Adrenal gland (tissue), 5 donors: ENCODE measurements at regions not wholly inside any gene's neighbourhood (a gene's known extent, or its start where the extent isn't known, plus 50 kb on each side); places are given as distances from the start of the nearest gene placed in this dataset.

Experiments used
- CTCF ChIP-seq, 6 experiments: fragments of 450-650 bp in 4 of 6; fragments of 200-600 bp in 2 of 6; sonication (generic) in 1 of 6; IDR thresholded peaks; 1 replicate in 5 of 6; 2 replicates in 1 of 6; pipeline versions ENCODE4 v1.5.1 to v1.8.0; 2016 to 2021; ENCODE audit warnings: antibody characterized with exemption in 6 of 6, mild to moderate bottlenecking in 2 of 6, moderate library complexity in 1 of 6
- POLR2A ChIP-seq, 2 donors: fragments of 450-650 bp; IDR thresholded peaks; one replicate each; pipeline ENCODE4 v1.6.1; 2017; ENCODE audit warnings: antibody characterized with exemption in 2 of 2, mild to moderate bottlenecking in 2 of 2, moderate library complexity in 1 of 2
- donor health status: DM: no; HTN: no; CAD: no.

GRCh38 chr4:58191109-58191508 is 1080.9 kb upstream of the IGFBP7 start:
- TF ChIP-seq CTCF (IDR thresholded peaks at IDR 0.05) (no peak), POLR2A (IDR thresholded peaks at IDR 0.05) (no peak)
